22Rv1 (cell line): ENCODE measurements at regions not wholly inside any gene's neighbourhood (a gene's known extent, or its start where the extent isn't known, plus 50 kb on each side); places are given as distances from the start of the nearest gene placed in this dataset.

Source experiments
- ZFX ChIP-seq: fragments of 450-650 bp; IDR thresholded peaks from 2 replicates; pipeline ENCODE4 v1.6.1; 2017; ENCODE audit warnings: antibody characterized with exemption, borderline replicate concordance
- TF ChIP-seq, protein P1 (sequence below): fragments of 450-650 bp; IDR thresholded peaks from 2 replicates; pipeline ENCODE4 v1.5.1; 2017; ENCODE audit warnings: mild to moderate bottlenecking

DNA sequence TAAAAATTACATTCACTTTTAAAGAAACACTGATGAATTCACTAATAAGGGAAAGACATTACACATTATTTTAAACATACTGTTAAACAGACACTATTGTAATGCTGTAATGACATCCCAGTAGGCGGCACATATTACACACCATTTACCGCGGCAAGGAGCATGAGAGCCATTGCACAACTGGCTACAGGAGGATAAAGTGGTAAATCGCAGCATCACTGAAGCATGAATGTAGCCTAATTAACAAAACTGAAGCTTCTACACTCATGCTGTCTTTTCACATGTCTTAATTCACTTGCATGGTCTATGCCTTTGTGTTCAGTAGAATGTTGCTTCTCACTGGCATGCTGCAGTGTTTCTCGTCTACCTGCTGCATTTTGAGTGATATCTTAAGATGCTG lies 1046.0 kb downstream of the MRPL39 start:
- TF ChIP-seq, protein P1, sequence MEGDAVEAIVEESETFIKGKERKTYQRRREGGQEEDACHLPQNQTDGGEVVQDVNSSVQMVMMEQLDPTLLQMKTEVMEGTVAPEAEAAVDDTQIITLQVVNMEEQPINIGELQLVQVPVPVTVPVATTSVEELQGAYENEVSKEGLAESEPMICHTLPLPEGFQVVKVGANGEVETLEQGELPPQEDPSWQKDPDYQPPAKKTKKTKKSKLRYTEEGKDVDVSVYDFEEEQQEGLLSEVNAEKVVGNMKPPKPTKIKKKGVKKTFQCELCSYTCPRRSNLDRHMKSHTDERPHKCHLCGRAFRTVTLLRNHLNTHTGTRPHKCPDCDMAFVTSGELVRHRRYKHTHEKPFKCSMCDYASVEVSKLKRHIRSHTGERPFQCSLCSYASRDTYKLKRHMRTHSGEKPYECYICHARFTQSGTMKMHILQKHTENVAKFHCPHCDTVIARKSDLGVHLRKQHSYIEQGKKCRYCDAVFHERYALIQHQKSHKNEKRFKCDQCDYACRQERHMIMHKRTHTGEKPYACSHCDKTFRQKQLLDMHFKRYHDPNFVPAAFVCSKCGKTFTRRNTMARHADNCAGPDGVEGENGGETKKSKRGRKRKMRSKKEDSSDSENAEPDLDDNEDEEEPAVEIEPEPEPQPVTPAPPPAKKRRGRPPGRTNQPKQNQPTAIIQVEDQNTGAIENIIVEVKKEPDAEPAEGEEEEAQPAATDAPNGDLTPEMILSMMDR: no peak
- TF ChIP-seq ZFX: no peak
